NCI-H345 treated with DMSO at 0.1 percent for 48 hours (cell line): ENCODE measurements at regions not wholly inside any gene's neighbourhood (a gene's known extent, or its start where the extent isn't known, plus 50 kb on each side); places are given as distances from the start of the nearest gene placed in this dataset.
"Not testable (repeated sequence)": the region's sequence is repeated elsewhere in the genome, so short reads cannot be mapped to it uniquely, and the experiment has no call there.

Experiments
- DNase-seq: peaks from one replicate; lab custom pipeline; 2025; ENCODE audit not compliant: unreplicated experiment; lab: John Stamatoyannopoulos, UW

DNA sequence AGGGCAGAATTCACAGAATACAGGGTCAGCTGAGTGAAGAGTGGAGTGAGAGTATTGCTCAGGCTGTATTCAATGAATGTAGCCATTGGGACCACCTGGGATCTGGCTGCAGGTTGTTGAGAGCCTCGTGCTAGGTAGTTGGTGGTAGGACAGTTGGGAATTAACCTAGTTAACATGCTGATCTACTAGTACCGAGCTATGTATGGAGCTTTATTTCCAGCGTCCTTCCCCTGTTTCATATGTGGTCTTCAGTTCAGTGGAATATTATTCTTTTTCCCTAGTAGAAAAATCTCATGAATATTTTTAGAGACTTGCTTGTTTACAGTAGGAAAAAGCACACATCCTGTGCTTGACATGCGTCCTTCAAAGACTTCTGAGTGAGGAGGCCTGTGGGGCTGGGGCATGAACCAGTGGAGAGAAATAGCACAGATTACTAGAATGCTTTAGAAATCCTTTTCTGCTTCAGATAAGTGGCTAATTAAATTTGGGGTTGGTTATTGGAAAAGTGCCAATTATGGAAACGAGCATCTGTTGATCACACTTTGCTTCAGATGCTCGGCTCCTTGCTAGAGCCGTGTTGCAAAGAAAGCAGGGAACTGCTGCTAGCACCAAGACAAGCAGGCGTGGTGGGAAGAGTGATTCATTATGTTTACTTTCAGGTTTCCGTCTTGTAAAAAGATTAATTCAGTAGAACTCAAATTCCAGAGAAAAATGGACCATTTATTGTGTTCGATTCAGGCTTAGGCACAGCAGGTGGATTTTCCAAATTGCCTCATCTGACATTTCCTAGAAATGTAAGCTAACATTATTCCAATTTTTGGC is 53.6 kb downstream of the ARF6 start:
- peak; percentile 63 for DNase-seq

DNA sequence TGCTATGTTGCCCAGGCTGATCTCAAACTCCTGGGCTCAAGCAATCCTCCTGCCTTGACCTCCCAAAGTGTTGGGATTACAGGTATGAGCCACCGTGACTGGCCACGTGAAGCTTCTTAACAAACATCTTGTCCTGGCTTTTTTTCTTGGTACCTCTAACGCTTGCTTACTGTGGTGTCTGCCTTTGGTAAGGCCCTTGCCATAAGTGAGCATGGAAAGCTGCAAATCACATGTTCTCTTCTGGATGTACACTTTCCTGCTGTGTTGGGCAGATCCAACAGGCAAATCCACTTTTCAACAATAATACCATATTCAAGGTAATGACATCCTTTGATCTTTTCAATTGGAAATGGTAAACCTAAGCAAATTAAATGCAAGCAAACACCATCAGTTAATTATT is 54.6 kb downstream of the ARF6 start:
- no peak for DNase-seq

DNA sequence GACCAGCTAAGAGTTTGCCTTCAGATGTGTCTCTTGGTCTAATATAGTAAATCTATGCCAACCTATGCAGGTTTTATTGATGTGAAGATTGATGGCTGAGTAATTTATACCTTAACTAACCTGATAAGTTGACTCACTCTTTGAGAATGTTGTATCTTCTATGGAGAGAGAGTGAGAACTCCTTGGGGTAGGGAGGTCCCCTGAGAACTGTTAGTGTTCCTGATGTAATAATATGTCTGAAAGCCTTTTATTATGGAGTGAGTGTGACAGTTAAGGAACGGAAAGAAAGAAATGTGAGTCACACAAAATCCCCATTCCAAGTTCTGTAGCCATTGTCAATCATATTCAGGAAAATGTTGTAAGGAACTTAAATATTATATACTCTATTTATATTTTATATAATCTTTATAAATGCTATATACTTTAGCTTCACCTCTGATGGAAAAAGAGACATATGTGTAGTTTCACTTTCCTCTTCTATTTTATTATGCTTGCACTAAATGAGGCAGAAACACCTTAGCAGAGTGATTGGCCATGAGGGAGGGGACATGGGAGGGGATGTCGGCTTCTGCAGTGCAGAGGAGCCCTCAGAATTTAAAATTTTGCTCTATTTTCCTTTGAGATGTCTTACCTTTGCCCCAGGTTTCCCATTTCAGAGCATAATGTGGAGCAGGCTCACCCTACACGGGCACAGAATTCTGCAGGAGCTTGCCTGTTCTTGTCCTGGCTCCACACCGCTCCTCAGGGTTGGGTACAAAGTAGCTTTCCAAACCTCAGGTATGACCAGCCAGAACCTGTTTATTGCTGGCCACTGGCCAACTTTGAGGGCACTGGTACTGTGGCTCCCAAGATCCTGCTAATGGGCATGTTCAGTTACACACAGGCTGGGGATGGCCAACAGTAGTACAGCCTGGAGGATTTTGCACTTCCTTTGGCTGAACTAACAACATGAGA is 57.7 kb downstream of the ARF6 start:
- DNase-seq, result peak; percentile 62

DNA sequence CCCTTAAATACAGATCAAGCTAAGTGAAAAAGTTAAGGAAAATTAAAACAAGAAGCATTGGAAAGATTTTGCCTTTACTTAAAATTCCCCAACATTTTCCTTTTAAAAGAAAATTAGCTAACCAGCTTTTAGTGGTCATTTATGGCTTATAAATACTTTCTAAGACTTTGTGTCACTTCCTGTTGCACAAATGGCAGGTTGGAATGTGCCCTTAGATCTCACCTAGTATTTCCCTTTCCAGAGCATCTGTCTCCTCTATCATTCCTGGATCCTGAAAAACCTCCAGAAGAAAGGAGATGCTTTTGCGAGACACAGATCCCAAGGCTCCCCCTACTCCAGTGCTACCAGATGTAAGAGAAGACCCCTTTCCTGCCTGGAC is 58.3 kb downstream of the ARF6 start:
- no peak for DNase-seq

DNA sequence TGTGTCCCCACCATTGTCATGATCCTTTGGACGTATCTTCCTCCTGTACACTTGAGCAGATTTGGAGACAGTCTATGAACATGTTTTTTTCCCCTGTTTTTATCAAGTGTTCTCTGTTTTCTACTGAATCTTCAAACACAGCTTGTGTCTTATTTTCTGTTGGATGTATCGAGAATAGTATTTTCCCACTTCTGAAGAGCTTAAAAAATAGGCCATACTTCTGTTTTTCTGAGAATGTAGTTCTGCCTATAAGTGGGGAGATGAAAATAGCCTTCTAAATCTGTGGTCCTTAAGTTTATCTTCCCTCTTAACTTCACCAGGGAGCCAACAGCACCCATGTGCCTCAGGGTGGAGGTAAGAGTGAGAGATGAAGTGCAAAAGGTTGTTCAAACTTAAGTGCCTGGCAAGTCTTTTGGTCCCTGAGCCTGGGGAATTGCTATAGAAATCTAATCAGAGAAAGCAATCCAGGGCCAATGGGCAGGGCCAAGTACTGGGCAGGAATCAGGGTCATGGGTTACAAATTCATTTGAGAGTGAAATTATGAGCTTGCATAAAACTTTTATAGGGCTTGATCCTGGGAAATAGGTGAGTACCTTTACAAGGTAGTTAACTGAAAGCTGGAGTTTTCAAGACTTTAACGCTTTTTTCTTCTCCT is 58.9 kb downstream of the ARF6 start:
- no peak for DNase-seq

DNA sequence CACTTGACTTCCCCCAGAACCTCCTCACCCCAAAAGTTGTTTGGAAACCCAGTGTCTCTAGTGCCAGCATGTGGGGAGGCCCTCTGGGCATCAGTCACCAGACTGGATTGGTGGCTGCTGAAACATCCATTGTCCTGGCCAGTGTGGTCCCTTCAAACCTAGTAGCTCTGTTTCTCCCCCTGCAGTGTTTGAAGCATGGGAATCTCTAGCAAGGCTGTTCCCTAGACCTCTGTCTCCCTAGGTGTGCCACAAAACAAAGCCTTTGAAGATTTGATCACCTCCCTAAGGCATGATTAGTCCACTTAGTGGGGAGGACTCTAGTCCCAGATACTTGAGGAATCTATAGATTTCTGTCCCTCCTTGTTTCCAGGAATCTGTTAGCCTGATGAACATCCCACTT is 60.3 kb downstream of the ARF6 start:
- DNase-seq, result no peak

DNA sequence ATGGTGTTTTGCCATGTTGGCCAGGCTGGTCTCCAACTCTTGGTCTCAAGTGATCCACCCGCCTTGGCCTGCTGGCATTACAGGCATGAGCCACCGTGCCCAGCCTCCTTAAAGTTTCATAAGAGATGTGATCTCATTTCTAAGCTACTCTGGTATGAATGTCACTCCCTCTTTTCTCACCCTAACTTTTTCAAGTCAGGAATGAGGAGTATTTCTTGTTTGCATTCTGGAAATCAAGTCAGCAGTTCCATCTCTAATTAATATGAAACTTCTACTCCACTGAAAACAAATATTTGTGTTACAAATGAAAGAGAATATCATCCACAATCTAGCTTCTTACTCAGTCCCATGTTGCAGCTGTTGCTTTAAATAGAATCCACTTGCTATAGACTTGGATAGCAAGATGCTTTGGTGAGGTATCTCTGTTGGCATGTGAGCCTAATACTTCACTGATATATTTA is 61.3 kb downstream of the ARF6 start:
- DNase-seq, result no peak

DNA sequence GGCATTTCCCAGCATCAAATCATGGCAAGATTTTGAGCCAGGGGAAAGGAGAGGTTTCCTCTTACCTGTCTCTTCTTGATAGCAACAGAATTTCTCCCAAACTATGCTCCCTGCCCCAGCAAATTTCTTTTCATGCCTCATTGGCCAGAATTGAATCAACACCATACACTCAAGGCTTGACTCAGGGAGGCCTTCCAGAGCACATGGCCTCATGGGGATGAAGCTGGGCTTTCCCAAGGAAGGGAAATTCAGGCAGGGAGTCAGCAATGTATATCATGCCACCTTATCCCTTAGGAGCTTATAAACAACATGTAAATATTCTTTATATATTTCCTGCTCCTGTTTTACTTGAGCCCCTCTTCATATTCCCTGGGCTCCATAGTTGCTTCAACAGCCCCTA is 62.1 kb downstream of the ARF6 start:
- no peak for DNase-seq

DNA sequence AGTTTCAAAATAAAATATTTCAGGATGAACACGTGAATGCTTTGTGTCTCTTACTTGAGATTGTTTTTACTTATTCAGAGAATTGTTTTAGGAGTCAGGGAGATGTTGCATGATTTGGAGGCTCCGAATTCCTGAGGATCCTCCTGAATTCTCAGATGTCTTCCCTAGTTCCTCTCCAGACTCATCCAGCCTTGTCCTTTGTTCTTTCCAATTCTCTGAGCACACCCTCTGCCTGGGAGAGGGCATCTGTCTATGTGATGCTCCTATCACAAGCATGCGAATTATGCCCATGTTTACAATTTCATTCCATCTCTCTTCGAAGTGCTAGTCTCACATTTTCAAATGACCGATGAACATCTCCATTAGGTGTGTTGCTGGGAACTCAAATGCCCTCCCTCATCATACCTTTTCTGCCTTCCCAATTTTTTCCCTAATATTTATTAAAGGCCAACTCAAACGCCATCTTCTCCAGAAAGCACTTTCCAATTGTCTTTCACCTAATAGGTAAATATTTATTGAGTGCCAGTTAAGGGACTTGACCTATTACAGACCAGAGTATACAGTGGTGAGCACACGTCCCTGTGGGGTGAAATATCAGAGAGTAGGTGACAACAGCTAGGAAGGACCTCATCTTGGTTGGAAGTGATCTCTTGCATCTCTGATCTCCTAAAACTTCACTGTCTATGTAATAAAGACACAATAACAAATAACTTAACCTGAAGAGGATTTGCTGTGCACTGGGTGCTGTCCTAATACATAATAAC is 64.4 kb downstream of the ARF6 start:
- no peak for DNase-seq

DNA sequence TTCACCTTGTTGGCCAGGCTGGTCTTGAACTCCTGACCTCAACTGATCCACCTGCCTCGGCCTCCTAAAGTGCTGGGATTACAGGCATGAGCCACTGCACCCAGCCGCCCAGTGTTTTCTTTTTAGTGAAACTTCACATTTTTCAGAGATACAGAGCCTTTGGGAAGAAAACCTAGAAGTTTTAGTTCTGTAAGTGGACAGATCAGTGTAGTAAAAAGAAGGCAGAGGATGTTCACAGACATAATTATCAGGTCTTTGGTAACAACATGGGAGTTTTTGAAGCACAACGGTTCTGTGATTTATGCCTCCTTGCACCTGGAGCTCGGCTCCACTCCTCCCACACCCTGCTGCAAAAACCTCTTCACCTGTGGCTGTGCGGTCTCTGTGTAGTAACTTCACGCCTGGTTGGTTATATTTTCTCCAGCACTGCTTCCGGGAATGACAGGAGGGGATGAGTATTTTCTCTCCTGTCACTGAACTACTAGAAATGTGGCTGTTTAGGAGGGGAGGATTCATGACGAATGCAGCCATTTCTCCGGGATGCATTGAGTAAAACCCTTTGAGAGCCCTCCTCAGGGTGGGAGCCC is 67.0 kb downstream of the ARF6 start:
- DNase-seq, result peak; percentile 90

DNA sequence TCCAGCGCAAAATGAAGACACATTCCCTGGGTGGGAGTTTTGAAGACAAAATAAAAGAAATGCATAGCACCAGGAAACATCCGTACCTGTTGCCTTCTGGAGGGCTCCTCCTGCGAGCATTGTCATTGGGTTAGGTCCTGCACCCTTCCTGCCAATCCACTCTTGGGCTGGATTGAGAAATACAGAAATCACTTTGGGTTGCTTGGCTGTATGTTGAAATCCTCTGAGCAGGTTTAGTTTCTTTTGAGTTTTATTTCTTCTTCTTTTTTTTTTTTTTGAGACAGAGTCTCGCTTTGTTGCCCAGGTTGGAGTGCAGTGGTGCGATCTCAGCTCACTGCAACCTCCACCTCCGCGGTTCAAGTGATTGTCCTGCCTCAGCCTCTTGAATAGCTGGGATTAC is 67.6 kb downstream of the ARF6 start:
- no peak for DNase-seq

DNA sequence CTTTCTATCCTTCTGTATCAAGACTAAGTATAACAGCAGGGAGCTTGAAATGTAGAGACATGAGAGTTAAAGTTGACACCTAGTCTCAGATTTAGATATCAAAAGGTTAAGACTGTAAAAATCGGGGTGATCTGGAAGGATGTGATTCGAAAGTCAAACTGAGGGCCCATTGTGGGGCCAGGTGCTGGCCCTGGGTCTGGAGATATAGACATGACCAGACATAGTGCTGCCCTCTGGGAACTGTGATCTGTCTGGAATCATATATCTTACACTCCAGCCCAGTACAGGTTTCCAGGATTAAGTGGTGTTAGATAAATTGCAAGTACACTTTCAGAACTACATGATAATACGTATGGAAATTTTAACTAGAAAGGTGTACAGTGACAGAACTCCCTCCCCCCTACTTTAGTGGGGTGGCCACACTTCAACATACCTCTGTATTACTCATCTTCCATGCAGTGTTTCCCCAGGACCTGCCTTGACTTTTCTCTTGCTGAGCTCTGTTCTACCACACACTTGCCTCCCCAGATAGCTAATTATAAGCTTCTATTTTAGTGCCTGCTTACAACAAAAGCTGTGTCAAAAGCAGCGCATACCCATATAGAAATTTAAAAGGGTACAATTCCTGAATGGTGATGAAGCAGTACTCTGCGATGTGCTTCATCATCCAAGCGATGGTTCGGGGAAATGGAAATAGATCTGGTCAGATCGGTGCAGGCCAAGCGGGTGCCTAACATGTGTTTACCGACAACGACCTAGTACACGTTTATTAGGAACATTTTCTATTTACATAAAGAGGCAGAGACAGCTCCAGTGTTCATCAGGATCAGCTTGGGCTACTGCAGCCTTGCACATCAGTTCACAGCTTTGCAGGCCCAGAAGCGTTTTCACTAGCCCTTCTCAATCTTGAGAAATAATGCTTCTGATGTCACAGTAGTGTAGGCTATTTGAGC is 68.7 kb downstream of the ARF6 start:
- no peak for DNase-seq

DNA sequence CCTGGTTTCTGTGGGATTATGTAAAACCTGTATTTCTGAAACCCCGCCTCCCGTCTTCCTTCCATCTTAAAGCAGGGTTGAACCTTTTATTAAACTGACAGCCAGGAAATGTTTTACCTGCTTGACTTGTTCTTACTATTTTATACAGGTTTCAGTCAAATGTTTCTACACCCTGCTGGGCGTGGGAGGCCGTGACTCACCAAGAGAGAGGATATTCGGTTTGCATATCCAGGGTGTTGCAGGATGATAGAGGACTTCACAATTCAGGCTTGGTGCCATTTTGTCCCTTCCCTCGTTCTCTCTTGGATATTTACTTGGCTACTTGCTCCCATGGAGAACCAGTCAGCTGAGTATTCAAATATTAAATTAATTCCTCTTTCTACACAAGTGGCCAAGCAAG is 69.7 kb downstream of the ARF6 start:
- DNase-seq, result no peak

DNA sequence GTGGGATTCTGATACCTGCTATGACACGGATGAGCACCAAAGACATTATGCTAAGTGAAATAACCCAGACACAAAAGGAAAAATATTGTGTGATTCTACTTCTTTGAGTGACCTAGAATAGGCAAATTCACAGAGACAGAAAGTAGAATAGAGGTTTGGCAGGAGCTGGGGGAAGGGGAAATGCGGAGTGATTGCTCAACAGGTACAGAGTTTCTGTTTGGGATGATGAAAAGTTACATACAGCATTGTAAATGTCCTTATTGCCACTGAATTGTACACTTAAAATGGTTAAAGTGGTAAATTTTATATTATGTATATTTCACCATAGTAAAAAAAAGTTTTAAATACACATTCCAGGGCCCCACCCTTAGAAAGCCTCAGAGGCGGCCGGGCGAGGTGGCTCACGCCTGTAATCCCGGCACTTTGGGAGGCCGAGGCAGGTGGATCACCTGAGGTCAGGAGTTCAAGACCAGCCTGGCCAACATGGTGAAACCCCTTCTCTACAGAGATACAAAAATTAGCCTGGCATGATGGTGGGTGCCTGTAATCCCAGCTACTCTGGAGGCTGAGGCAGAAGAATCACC is 72.3 kb downstream of the ARF6 start:
- DNase-seq, result not testable (repeated sequence)

DNA sequence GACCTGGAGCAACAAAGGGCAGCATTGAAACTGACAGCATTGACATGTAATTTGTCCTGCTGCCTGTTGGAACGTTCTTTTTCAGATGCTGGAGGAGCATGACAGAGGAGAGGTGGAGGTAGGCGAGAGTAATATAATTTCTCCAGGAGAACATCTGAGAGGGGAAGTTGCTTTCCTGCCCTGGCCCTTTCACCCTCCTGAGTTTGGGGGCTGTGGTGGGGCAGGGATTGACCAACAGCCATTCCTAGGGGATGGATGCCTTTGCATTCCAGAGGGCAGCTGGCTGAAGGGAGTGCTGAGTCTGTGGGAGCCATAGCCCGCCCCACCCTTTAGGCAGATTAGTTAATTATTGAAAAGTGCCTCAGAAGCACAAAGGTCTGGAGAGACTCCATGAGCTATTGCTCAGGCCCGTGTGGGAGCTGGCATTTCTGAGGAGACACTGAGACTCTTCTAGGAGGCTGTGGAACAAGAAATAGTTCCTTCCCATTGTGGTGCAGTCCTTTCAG is 73.5 kb downstream of the ARF6 start:
- no peak for DNase-seq

DNA sequence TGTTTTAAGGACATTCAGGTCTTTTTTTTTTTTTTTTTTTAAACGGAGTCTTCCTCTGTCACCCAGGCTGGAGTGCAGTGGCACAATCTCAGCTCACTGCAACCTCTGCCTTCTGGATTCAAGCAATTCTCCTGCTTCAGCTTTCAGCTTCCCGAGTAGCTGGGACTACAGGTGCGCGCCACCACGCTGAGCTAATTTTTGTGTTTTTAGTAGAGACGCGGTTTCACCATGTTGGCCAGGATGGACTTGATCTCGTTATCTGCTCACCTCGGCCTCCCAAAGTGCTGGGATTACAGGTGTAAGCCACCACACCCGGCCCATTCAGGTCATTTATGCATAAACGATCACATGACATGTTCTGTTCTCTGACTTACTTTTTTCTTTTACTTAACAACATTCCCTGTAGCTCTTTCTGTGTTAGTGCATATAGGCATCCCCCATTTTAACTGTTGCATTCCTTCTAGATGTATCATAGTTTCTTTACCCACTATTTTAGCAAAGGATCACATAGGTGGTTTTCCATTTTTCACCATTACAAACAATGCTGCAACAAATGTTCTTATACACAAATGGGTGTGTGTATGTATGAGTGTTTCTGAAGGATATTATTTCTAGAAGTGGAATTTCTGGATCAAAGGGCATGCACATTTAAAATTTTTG is 74.2 kb downstream of the ARF6 start:
- no peak for DNase-seq

DNA sequence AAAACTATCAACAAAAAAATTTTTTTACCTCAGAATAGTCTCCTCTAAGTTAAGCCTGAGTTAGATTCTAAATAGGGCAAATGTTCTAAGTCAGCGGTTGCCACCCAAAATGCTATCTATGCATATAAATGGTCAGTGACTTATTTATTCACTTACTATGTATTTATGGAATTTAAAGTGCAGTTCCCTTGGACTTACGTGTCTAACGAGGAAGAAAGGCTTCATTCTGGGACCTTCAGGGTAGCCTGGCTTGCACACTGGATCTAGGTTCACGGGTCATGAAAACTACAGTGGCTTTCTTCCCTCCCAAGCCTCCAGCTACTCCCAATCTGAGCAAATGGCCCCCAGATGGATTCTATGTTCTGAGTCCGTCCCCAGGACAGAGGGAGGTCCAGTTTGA is 77.1 kb downstream of the ARF6 start:
- DNase-seq, result no peak

DNA sequence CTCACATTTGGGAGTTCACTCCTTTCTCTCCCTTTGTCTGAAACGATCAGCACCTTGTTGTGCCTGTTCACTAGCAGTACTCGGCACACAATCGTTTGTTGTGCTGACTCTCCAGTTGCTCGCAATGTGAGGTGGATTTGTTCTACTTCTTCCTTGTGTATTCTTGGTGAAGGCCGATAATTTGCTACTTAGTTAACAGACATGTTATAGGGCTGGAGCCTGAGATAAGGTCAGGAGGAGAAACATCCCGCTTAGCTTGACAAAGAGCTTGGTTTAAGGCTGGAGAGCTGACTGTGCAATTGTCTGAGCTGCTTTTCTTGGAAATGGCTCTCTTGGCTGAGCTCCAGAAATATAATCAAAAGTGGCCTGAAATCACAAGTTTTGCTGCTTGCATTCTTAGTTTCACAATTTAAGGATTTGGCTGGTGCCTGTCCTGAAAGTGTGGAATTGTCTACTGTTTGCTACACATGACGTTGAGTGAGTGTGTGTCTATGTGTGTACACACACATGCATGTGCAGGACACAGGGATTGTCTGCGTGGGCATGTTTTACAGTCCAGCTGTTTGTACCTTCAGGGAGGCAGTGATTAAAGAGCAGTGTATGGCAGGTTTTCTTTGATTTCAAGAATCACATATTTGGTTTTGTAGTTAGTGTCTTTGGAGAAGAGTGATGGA is 77.7 kb downstream of the ARF6 start:
- no peak for DNase-seq
